ENCODE measurements at regions not wholly inside any gene's neighbourhood (a gene's known extent, or its start where the extent isn't known, plus 50 kb on each side); places are given as distances from the start of the nearest gene placed in this dataset.
A peak's percentile ranks its signal among the peaks of the same experiment; 100 is the strongest.

DNA sequence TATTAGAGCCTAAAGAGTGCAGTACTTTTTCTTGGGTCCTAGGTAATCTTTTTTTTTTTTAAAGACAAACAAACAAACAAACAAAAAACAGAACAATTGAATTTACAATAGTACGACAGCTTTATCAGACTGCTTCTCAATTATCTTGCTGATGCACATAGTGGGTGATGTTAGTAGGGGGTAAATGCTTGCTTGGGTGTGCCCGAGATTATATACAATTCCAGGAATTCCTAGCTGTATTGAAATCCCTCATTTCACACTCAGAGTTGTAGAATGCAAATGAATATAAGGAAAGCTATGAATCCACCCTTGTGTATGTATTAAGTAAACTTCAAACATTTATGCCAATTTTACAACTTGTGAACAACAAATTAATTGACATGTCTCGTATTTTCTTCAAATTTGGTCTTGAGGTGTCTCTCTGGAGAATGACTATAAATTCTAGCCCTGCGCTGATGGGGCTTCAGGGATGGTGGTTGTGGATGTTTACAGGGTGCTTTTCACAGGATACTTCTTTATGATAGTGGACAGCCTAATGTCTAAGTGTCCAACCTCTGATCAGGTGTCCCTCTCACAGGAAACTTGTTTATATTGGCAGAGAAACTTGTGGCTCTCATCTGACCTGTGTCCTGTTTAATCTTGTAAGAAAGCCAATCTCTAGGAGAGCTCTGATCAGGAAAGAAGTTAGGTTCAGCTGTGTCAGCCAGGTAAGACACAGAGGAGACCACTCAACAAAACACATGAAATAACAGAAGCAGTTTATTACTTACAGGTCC lies 61.9 kb upstream of the SLC39A10 start:
- Histone ChIP-seq H3K4me1 (peaks cover 22 to 47% (median 31%) of the 10 kb centered on the region in 10 experiments; a peak in 19 of 20 replicates), H3K4me2 (peak overlapping the region; percentile 14 to 81 (median 54); a peak in 20 of 22 replicates), H4K20me1 (no peaks in the 10 kb centered on the region), H3K27me3 (no peaks in the 10 kb centered on the region), H3K36me3 (no peaks in the 10 kb centered on the region), H3K4me3 (peak overlapping the region in 1 of 10 experiments; percentile 0; a peak in 1 of 20 replicates), H3K27ac (peak overlapping the region in 9 of 11 experiments; percentile 23 to 44 (median 33); a peak in 9 of 22 replicates), H3K9ac (no peak overlapping the region; a peak in 1 of 22 replicates), H3K9me3 (replicated peaks in 1 of 11) (peaks cover 6 to 32% (median 24%) of the 10 kb centered on the region in 11 experiments; a peak in 20 of 22 replicates)
- TF ChIP-seq Cebpa-rat (IDR thresholded peaks at IDR 0.05): no peak

DNA sequence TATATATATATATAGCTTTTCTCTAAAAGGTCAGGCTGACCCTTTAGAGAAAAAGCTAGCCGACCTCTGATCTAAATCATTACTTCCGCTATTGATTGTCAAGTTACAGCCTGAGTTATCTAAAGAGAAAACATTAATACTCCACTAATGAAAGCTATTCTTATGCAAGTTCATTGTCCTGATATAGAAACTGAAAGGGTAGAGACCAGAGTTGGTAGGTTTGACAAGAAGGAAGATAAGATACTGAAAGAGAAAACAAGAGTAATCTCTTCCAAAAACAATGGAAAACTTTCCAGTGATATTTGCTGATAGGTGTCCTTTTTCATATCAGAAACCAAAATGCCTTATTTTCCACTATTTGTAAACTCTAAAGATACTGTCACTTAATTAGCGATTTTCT lies 62.8 kb upstream of the SLC39A10 start:
- Histone ChIP-seq H3K4me2 (peak overlapping the region; percentile 15 to 81 (median 47); a peak in 19 of 22 replicates), H4K20me1 (no peaks in the 10 kb centered on the region), H3K9me3 (replicated peaks in 1 of 11) (peaks cover 6 to 32% (median 23%) of the 10 kb centered on the region in 11 experiments; a peak in 20 of 22 replicates), H3K36me3 (no peaks in the 10 kb centered on the region), H3K27me3 (no peaks in the 10 kb centered on the region), H3K4me3 (peak overlapping the region in 2 of 10 experiments; percentile 0 to 5; a peak in 3 of 20 replicates), H3K9ac (peak overlapping the region in 1 of 11 experiments; percentile 33; a peak in 2 of 22 replicates), H3K27ac (peak overlapping the region in 7 of 11 experiments; percentile 22 to 44 (median 29); a peak in 8 of 22 replicates), H3K4me1 (peaks cover 22 to 47% (median 31%) of the 10 kb centered on the region in 10 experiments; a peak in 19 of 20 replicates)
- no peak for TF ChIP-seq Cebpa-rat (IDR thresholded peaks at IDR 0.05)

DNA sequence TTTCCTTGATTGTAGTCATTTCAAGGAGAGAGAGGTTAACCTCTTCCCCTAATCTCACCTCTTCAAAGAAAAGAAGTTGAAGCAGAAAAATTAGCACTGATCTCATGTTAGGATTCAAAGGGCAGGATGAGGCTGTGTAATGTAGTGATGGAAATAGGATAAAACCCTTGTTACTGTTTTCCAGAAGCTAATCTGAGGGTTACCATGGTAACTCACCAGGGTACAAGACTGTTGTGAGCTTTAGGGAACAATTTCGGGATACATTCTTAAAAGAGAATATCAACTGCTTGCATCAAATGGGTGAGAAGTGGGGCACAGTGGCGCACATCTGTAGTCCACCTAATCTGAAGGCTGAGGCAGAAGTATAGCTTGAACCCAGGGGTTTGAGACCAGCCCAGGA lies 64.9 kb upstream of the SLC39A10 start:
- no peak overlapping the region for H3K9ac ChIP-seq
- H3K4me1 ChIP-seq: peaks cover 21 to 45% (median 31%) of the 10 kb centered on the region in 10 experiments; a peak in 19 of 20 replicates
- no peak overlapping the region for H3K4me2 ChIP-seq
- no peak for TF ChIP-seq Cebpa-rat (IDR thresholded peaks at IDR 0.05)
- peaks cover 6 to 20% (median 15%) of the 10 kb centered on the region in 11 experiments; a peak in 20 of 22 replicates for H3K9me3 ChIP-seq (replicated peaks in 1 of 11)
- no peaks in the 10 kb centered on the region for H3K27me3 ChIP-seq
- no peaks in the 10 kb centered on the region for H3K36me3 ChIP-seq
- H4K20me1 ChIP-seq: no peaks in the 10 kb centered on the region
- no peak overlapping the region for H3K4me3 ChIP-seq
- no peak overlapping the region for H3K27ac ChIP-seq

DNA sequence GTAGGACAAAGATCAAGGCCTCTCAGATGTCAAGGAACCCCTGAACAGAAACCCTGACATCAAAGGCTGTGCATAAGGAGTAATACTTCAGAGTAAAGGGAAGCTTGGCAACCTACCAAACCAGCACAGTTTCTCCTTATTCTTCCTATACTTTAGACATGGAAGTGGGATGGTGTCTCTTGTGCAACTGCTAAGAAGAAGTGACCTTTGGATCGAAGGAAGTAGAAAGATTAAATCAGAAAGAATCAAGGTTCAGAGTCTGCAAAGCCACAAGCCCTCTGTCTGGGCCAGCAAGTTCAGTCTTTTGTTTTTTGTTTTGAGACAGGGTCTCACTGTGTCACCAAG lies 66.2 kb upstream of the SLC39A10 start:
- H3K27me3 ChIP-seq: no peaks in the 10 kb centered on the region
- H3K4me2 ChIP-seq: peak overlapping the region in 5 of 11 experiments; percentile 35 to 71 (median 47); a peak in 10 of 22 replicates
- no peaks in the 10 kb centered on the region for H4K20me1 ChIP-seq
- H3K4me1 ChIP-seq: peaks cover 16 to 33% (median 21%) of the 10 kb centered on the region in 10 experiments; a peak in 19 of 20 replicates
- H3K36me3 ChIP-seq: no peaks in the 10 kb centered on the region
- no peak for TF ChIP-seq Cebpa-rat (IDR thresholded peaks at IDR 0.05)
- H3K9ac ChIP-seq: no peak overlapping the region
- peaks cover 6 to 13% (median 7%) of the 10 kb centered on the region in 11 experiments; a peak in 20 of 22 replicates for H3K9me3 ChIP-seq (replicated peaks in 1 of 11)
- H3K4me3 ChIP-seq: no peak overlapping the region
- no peak overlapping the region for H3K27ac ChIP-seq

DNA sequence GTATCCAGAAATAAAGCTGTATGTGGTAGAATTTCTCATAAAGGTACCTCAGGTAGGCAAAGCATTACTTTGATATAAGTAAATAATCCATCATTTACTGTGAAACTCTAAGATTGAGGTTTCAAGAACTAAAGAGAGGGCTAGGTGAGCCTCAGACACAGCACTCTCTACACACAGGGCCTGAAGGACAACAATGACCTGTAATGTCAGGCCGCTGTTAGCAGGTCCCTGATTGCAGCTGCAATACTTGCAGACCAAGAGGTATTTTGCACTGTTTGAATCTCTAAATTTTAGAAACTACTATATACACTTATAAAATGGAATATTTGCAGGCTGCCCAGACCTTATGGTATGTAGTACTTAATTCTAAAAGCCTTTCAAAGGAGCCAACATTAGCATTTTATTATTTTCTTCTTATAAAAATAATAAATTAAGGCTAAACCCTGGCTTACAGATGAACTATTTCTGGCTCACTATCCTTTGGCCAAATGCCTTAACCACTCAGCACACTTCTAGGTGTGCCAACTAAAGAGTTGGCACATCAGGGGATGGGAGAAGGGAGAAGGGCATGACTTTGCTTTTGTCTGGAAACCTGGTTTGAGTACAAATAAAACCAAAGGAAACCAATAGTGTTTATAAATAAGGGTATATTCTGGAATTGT lies 66.7 kb upstream of the SLC39A10 start:
- no peak overlapping the region for H3K9ac ChIP-seq
- H3K27ac ChIP-seq: no peak overlapping the region
- no peaks in the 10 kb centered on the region for H4K20me1 ChIP-seq
- TF ChIP-seq Cebpa-rat (IDR thresholded peaks at IDR 0.05): no peak
- peaks cover 2 to 8% (median 3%) of the 10 kb centered on the region in 11 experiments; a peak in 18 of 22 replicates for H3K9me3 ChIP-seq (replicated peaks in 1 of 11)
- H3K36me3 ChIP-seq: no peaks in the 10 kb centered on the region
- H3K27me3 ChIP-seq: no peaks in the 10 kb centered on the region
- H3K4me3 ChIP-seq: no peak overlapping the region
- peaks cover 12 to 28% (median 16%) of the 10 kb centered on the region in 10 experiments; a peak in 19 of 20 replicates for H3K4me1 ChIP-seq
- peak overlapping the region in 5 of 11 experiments; percentile 35 to 71 (median 47); a peak in 6 of 22 replicates for H3K4me2 ChIP-seq

DNA sequence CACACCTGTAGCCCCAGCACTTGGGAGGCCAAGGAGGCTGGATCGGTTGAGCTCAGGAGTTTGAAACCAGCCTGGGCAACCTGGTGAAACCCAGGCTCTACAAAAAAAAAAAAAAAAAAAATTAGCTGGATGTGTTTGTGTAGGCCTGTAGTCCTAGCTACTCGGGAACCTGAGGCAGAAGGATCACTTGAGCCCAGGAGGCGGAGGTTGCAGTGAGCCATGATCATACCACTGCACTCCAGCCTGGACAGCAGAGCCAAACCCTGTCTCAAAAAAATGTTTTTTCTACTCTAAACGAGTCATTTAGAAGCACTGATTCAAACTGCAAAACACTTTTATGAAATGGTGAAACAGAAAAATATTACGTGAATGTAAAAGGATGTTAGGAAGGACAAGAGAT lies 69.1 kb upstream of the SLC39A10 start:
- H3K4me3 ChIP-seq: no peak overlapping the region
- no peak overlapping the region for H3K27ac ChIP-seq
- peaks cover 0 to 13% (median 3%) of the 10 kb centered on the region in 10 experiments; a peak in 8 of 20 replicates for H3K4me1 ChIP-seq
- no peak overlapping the region for H3K9ac ChIP-seq
- H3K36me3 ChIP-seq: no peaks in the 10 kb centered on the region
- H3K27me3 ChIP-seq: no peaks in the 10 kb centered on the region
- TF ChIP-seq Cebpa-rat (IDR thresholded peaks at IDR 0.05): no peak
- 0 out of 22 replicates have a peak, but pooled peaks cover 0 to 5% (median 0%) of the 10 kb centered on the region in 11 experiments for H3K9me3 ChIP-seq (replicated peaks in 1 of 11)
- H3K4me2 ChIP-seq: no peak overlapping the region
- H4K20me1 ChIP-seq: no peaks in the 10 kb centered on the region

DNA sequence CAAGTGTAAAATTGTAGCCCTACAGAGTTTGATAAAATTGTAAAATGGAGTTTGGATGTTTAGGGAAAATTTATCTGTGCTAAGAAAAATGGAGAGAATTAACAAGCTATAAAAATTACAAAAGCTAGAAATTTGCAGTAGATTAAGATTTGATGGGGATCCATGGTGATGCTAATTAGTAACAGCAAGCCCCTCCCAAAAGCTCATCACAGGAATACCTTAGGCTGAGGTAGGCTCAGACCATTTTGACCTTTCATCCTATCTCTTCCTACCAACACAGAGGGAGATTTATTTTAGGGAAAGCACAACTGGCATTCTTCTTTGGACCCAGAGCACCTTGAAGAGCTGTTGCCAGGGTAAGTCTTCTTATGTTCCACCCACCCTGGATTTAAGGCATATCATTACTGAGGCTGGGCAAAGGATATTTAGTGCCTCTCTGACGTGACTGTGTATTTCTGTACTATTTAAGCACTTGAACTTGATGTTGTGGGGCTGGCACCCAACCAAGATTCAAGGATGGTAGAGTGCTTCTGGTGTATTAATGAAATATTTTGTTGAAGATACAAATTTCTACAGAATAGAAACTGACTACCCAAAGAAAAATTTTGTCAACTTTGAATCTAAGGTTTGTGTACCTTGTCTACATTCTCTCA lies 70.8 kb upstream of the SLC39A10 start:
- H3K9me3 ChIP-seq (replicated peaks in 1 of 11): peaks cover 0 to 8% (median 0%) of the 10 kb centered on the region in 11 experiments; a peak in 3 of 22 replicates
- no peak overlapping the region for H3K4me3 ChIP-seq
- H3K36me3 ChIP-seq: no peaks in the 10 kb centered on the region
- H3K27me3 ChIP-seq: no peaks in the 10 kb centered on the region
- H3K4me1 ChIP-seq: peaks cover 0 to 8% (median 3%) of the 10 kb centered on the region in 10 experiments; a peak in 8 of 20 replicates
- TF ChIP-seq Cebpa-rat (IDR thresholded peaks at IDR 0.05): no peak
- H3K4me2 ChIP-seq: no peak overlapping the region
- H4K20me1 ChIP-seq: no peaks in the 10 kb centered on the region
- no peak overlapping the region for H3K27ac ChIP-seq
- no peak overlapping the region for H3K9ac ChIP-seq

DNA sequence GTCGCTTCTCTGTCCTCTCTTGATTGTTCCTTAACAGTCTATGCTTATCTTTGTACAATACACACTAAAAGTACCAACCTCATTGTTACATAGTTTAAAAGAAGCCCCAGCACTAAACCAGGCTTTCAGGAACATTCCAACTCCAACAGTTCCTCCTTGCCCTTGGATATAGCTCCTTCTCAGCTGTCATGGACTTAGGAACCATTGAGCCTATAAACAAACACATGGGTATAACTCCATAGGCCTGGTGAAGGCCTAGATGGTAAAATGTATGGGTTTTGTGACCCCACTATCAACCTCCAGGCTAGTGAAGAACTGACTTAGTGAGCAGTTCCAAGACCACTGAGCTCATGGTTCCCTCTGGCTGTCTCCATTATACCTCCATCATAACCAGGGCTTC lies 74.8 kb upstream of the SLC39A10 start:
- TF ChIP-seq Cebpa-rat (IDR thresholded peaks at IDR 0.05): no peak
- no peak overlapping the region for H3K27ac ChIP-seq
- H3K4me2 ChIP-seq: no peak overlapping the region
- no peaks in the 10 kb centered on the region for H4K20me1 ChIP-seq
- no peak overlapping the region for H3K9ac ChIP-seq
- no peaks in the 10 kb centered on the region for H3K27me3 ChIP-seq
- H3K4me3 ChIP-seq: no peak overlapping the region
- no peaks in the 10 kb centered on the region for H3K36me3 ChIP-seq
- H3K4me1 ChIP-seq: peaks cover 0 to 28% (median 13%) of the 10 kb centered on the region in 10 experiments; a peak in 14 of 20 replicates
- peaks cover 0 to 8% (median 0%) of the 10 kb centered on the region in 11 experiments; a peak in 3 of 22 replicates for H3K9me3 ChIP-seq (replicated peaks in 1 of 11)
